Vagina (tissue), 2 donors: ENCODE measurements at regions not wholly inside any gene's neighbourhood (a gene's known extent, or its start where the extent isn't known, plus 50 kb on each side); places are given as distances from the start of the nearest gene placed in this dataset.

ENCODE experiments used
- CTCF ChIP-seq, 3 experiments: fragments of 450-650 bp in 2 of 3; fragments of 200-600 bp in 1 of 3; sonication (generic) in 1 of 3; IDR thresholded peaks; one replicate each; pipeline ENCODE4 v1.5.1; 2017 to 2019; ENCODE audit warnings: antibody characterized with exemption in 3 of 3, mild to moderate bottlenecking in 2 of 3, moderate library complexity in 2 of 3
- POLR2A ChIP-seq, 2 donors: fragments of 450-650 bp; IDR thresholded peaks; one replicate each; pipeline ENCODE4 v1.6.1; 2017; ENCODE audit warnings: antibody characterized with exemption in 2 of 2, mild to moderate bottlenecking in 2 of 2, moderate library complexity in 2 of 2
- POLR2AphosphoS5 ChIP-seq, 2 donors: sonication (generic); formaldehyde crosslinking; IDR thresholded peaks; one replicate each; pipeline ENCODE4 v1.9.0; 2017; ENCODE audit warnings: antibody characterized with exemption in 2 of 2, mild to moderate bottlenecking in 2 of 2, low read depth in 1 of 2; ENCODE audit not compliant: insufficient read depth in 1 of 2

GRCh38 chr9:73615557-73615956, 463.9 kb downstream of the ANXA1 start:
- no peak for TF ChIP-seq CTCF (IDR thresholded peaks at IDR 0.05)
- TF ChIP-seq POLR2A (IDR thresholded peaks at IDR 0.05): no peak
- TF ChIP-seq POLR2AphosphoS5 (IDR thresholded peaks at IDR 0.05; ENCODE audit: insufficient read depth in 1 of 2, low read depth in 1 of 2): no peak
